RWPE2 (cell line): ENCODE measurements at regions not wholly inside any gene's neighbourhood (a gene's known extent, or its start where the extent isn't known, plus 50 kb on each side); places are given as distances from the start of the nearest gene placed in this dataset.

ENCODE experiments used
- ATAC-seq: fragments of 200-7000 bp; cut with Tn5 transposase; 3 replicates; pipeline ENCODE4 v1.9.1; 2021; ENCODE audit warnings: low read depth
- DNase-seq: peaks from one replicate; pipeline ENCODE4 v3.0.0-alpha.2; 2020; ENCODE audit warnings: low spot score
- H3K27ac ChIP-seq: fragments of 450-650 bp; 2 replicates; pipeline ENCODE4 v1.5.1; 2017; ENCODE audit warnings: mild to moderate bottlenecking; ENCODE audit not compliant: poor library complexity, severe bottlenecking
- H3K27me3 ChIP-seq: fragments of 250-450 bp; sonication (Bioruptor Pico); 2 replicates; pipeline ENCODE4 v1.5.1; 2021; ENCODE audit warnings: mild to moderate bottlenecking, moderate library complexity; ENCODE audit not compliant: insufficient read depth, poor library complexity, severe bottlenecking
- H3K36me3 ChIP-seq: fragments of 250-450 bp; sonication (Bioruptor Pico); 2 replicates; pipeline ENCODE4 v1.5.1; 2020; ENCODE audit warnings: low read depth, mild to moderate bottlenecking, moderate library complexity
- H3K4me1 ChIP-seq: fragments of 250-450 bp; sonication (Bioruptor Pico); 2 replicates; pipeline ENCODE4 v1.5.1; 2021; ENCODE audit warnings: mild to moderate bottlenecking, moderate library complexity; ENCODE audit not compliant: insufficient read depth, poor library complexity, severe bottlenecking
- H3K4me3 ChIP-seq: fragments of 250-450 bp; sonication (Bioruptor Pico); 2 replicates; pipeline ENCODE4 v1.5.1; 2021; ENCODE audit warnings: mild to moderate bottlenecking, moderate library complexity; ENCODE audit not compliant: severe bottlenecking
- H3K9me3 ChIP-seq: fragments of 250-450 bp; sonication (Bioruptor Pico); 2 replicates; pipeline ENCODE4 v1.5.1; 2021; ENCODE audit warnings: mild to moderate bottlenecking, moderate library complexity; ENCODE audit not compliant: severe bottlenecking
- CTCF ChIP-seq: fragments of 450-650 bp; IDR thresholded peaks from one replicate; pipeline ENCODE4 v1.5.1; 2017; ENCODE audit warnings: mild to moderate bottlenecking, moderate library complexity; ENCODE audit not compliant: poor library complexity, severe bottlenecking

- no peak for TF ChIP-seq CTCF
- no peaks in the 10 kb centered on the region for H3K4me1 ChIP-seq
- ATAC-seq, result no peak
These were observed 747.9 kb upstream of the NCAM2 start for GRCh38 chr21:20250337-20250736.

GRCh38 chr21:20253261-20253660 lies 744.9 kb upstream of the NCAM2 start:
- Histone ChIP-seq H3K36me3 (no peaks in the 10 kb centered on the region), H3K4me1 (no peaks in the 10 kb centered on the region), H3K4me3 (no peak overlapping the region), H3K27ac (no peak overlapping the region), H3K27me3 (peaks cover 4% of the 10 kb centered on the region), H3K9me3 (no peaks in the 10 kb centered on the region)
- no peak for TF ChIP-seq CTCF
- no peak for DNase-seq
- ATAC-seq, result no peak

More at GRCh38 chr21:20250337-20250736, 747.9 kb upstream of the NCAM2 start:
- H3K4me3 ChIP-seq, result no peak overlapping the region
- peaks cover 8% of the 10 kb centered on the region for H3K27me3 ChIP-seq
- no peak for DNase-seq
- H3K36me3 ChIP-seq, result no peaks in the 10 kb centered on the region
- H3K27ac ChIP-seq, result no peak overlapping the region
- H3K9me3 ChIP-seq, result no peaks in the 10 kb centered on the region

GRCh38 chr21:20254964-20255363 lies 743.2 kb upstream of the NCAM2 start:
- no peaks in the 10 kb centered on the region for H3K4me1 ChIP-seq
- H3K27ac ChIP-seq, result no peak overlapping the region
- no peaks in the 10 kb centered on the region for H3K36me3 ChIP-seq
- H3K9me3 ChIP-seq, result no peaks in the 10 kb centered on the region
- H3K4me3 ChIP-seq, result no peak overlapping the region
- TF ChIP-seq CTCF, result no peak
- peaks cover 4% of the 10 kb centered on the region for H3K27me3 ChIP-seq
- ATAC-seq (no peak), DNase-seq (no peak)

- TF ChIP-seq CTCF, result no peak
- Histone ChIP-seq H3K4me1 (no peaks in the 10 kb centered on the region), H3K4me3 (no peak overlapping the region), H3K27ac (no peak overlapping the region), H3K9me3 (no peaks in the 10 kb centered on the region), H3K36me3 (no peaks in the 10 kb centered on the region), H3K27me3 (peaks cover 4% of the 10 kb centered on the region)
- DNase-seq (no peak), ATAC-seq (no peak)
These were observed 741.0 kb upstream of the NCAM2 start for GRCh38 chr21:20257052-20257740.

- TF ChIP-seq CTCF, result no peak
- H3K27ac ChIP-seq, result no peak overlapping the region
- no peak for DNase-seq
- H3K36me3 ChIP-seq, result no peaks in the 10 kb centered on the region
- no peaks in the 10 kb centered on the region for H3K9me3 ChIP-seq
- no peak overlapping the region for H3K4me3 ChIP-seq
- H3K4me1 ChIP-seq, result no peaks in the 10 kb centered on the region
- peaks cover 4% of the 10 kb centered on the region for H3K27me3 ChIP-seq
- no peak for ATAC-seq
These were observed 739.7 kb upstream of the NCAM2 start for GRCh38 chr21:20258542-20258941.
